Coronary artery (tissue), 2 donors: ENCODE measurements at regions not wholly inside any gene's neighbourhood (a gene's known extent, or its start where the extent isn't known, plus 50 kb on each side); places are given as distances from the start of the nearest gene placed in this dataset.

ENCODE experiments used
- DNase-seq: peaks from one replicate; pipeline ENCODE4 v3.0.0-alpha.2; 2017; ENCODE audit warnings: low spot score
- H3K27ac ChIP-seq, 2 donors: fragments of 200-600 bp; sonication (generic); one replicate each; pipeline ENCODE4 v1.5.1; 2016 to 2019
- H3K4me3 ChIP-seq: fragments of 200-600 bp; sonication (generic); 2 replicates; pipeline ENCODE4 v1.5.1; 2016; ENCODE audit warnings: mild to moderate bottlenecking, moderate library complexity
- CTCF ChIP-seq: fragments of 200-600 bp; sonication (generic); IDR thresholded peaks from one replicate; pipeline ENCODE4 v1.5.1; 2019; ENCODE audit warnings: antibody characterized with exemption

DNA sequence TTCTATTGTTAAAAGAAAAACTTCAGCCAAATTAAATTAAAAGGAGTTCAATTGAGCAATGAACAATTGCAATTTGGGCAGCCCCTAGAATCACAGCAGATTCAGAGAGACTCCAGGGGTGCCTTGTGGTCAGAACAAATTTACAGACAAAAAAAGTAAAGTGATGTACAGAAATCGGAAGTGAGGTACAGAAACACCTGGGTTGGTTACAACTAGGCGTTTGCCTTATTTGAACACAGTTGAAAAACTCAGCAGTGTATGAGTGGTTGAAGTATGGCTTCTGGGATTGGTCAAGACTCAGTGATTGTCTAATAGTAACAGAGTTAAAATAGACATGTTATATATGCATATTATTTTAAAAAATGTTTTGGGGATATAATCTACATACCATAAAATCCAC, 98.5 kb upstream of the ZSWIM2 start:
- no peak overlapping the region for H3K4me3 ChIP-seq
- no peak overlapping the region for H3K27ac ChIP-seq
- no peak for TF ChIP-seq CTCF
- no peak for DNase-seq

DNA sequence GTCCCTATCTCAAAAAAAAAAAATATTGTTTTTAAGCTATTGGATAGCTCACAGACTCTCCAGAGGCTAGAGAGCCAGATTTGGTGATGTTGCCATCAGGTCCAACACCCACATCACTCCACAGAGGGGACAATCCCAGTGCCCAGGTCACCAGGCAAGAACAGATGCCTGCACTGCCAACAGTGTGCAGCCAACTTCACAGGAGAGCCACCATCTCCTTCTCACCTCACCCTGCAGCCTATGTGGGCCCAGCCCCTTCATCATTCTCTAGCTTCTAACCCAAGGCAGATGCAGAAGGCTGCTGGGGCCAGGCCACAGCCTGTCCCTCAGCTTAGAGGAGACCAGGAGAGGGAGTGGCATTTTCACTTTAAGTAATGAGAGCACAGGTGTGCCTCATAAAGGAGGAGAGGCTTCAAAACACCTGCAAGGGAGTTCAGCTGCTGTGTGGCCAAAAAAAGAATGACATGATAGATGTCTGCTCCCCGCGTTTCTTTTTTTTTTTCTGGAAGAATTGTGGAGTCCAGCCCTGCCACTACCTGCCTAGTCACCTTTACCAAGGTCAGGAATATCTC, 98.0 kb upstream of the ZSWIM2 start:
- no peak for TF ChIP-seq CTCF
- DNase-seq = no peak
- no peak overlapping the region for H3K27ac ChIP-seq
- H3K4me3 ChIP-seq = no peak overlapping the region

GRCh38 chr2:186941853-186942252, 92.9 kb upstream of the ZSWIM2 start:
- no peak for DNase-seq
- Histone ChIP-seq H3K4me3 (no peak overlapping the region), H3K27ac (no peak overlapping the region)
- no peak for TF ChIP-seq CTCF

- no peak for TF ChIP-seq CTCF
Measured at GRCh38 chr2:186940463-186940862, 91.5 kb upstream of the ZSWIM2 start.

GRCh38 chr2:186934420-186934819, 85.5 kb upstream of the ZSWIM2 start:
- H3K27ac ChIP-seq = no peak overlapping the region
- no peak for TF ChIP-seq CTCF
- no peak overlapping the region for H3K4me3 ChIP-seq
- no peak for DNase-seq

More at GRCh38 chr2:186940463-186940862, 91.5 kb upstream of the ZSWIM2 start:
- Histone ChIP-seq H3K27ac (no peak overlapping the region), H3K4me3 (no peak overlapping the region)
- DNase-seq = no peak

- H3K4me3 ChIP-seq = no peak overlapping the region
- no peak overlapping the region for H3K27ac ChIP-seq
- no peak for TF ChIP-seq CTCF
- DNase-seq = no peak
Measured at GRCh38 chr2:186927867-186928191, 78.9 kb upstream of the ZSWIM2 start.

GRCh38 chr2:186927185-186927866, 78.4 kb upstream of the ZSWIM2 start:
- TF ChIP-seq CTCF = no peak
- Histone ChIP-seq H3K4me3 (no peak overlapping the region), H3K27ac (no peak overlapping the region)
- DNase-seq = no peak
